ENCODE measurements at regions not wholly inside any gene's neighbourhood (a gene's known extent, or its start where the extent isn't known, plus 50 kb on each side); places are given as distances from the start of the nearest gene placed in this dataset.

DNA sequence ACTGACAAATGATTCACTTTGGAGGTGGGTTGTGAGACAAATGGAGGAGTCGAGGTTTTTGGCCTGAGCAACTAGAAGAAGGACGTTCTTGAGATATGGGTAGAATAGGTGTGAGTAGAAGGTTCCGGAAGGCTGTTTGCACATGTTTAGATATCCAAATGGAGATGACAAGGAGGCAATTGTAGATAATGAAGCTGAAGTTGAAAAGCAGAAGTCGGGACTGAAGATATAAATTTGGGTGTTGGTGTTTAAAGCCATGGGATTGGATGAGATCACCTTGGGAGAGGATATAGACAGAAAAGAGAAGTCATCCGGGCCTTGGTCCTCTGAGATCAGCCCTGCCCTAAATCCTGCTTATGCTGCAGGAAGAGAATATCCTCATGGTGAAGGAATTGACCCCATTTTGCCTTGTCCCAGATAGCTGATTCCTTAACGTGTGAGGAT lies 75.5 kb upstream of the CD44 start:
- TF ChIP-seq EZH2 (IDR thresholded peaks at IDR 0.05; ENCODE audit: insufficient read depth, poor library complexity, severe bottlenecking) = no peak
- no peak for TF ChIP-seq EZH2phosphoT487 (IDR thresholded peaks at IDR 0.05; ENCODE audit: insufficient read depth, low read depth)
